ENCODE measurements at regions not wholly inside any gene's neighbourhood (a gene's known extent, or its start where the extent isn't known, plus 50 kb on each side); places are given as distances from the start of the nearest gene placed in this dataset.

- Histone ChIP-seq H3K27me3 (ENCODE audit: control insufficient read depth, insufficient read depth, low read length) (no peaks in the 10 kb centered on the region), H3K4me3 (ENCODE audit: low read depth, low read length) (no peak overlapping the region), H3K36me3 (ENCODE audit: control insufficient read depth, insufficient read depth, low read length) (no peaks in the 10 kb centered on the region)
- no peak for DNase-seq (ENCODE audit: low read depth)
- TF ChIP-seq CTCF (IDR thresholded peaks at IDR 0.05; ENCODE audit: insufficient read depth, low read length, poor library complexity, severe bottlenecking): no peak
These were observed 193.1 kb downstream of the TMEM114 start for GRCh38 chr16:8397223-8397622.

- Histone ChIP-seq H3K4me3 (ENCODE audit: low read depth, low read length) (no peak overlapping the region), H3K27me3 (ENCODE audit: control insufficient read depth, insufficient read depth, low read length) (no peaks in the 10 kb centered on the region), H3K36me3 (ENCODE audit: control insufficient read depth, insufficient read depth, low read length) (no peaks in the 10 kb centered on the region)
- no peak for DNase-seq (ENCODE audit: low read depth)
- no peak for TF ChIP-seq CTCF (IDR thresholded peaks at IDR 0.05; ENCODE audit: insufficient read depth, low read length, poor library complexity, severe bottlenecking)
These were observed 193.8 kb downstream of the TMEM114 start for GRCh38 chr16:8396463-8396862.

GRCh38 chr16:8391257-8391656 is 199.1 kb downstream of the TMEM114 start:
- H3K4me3 ChIP-seq (ENCODE audit: low read depth, low read length): no peak overlapping the region
- no peak for DNase-seq (ENCODE audit: low read depth)
- H3K36me3 ChIP-seq (ENCODE audit: control insufficient read depth, insufficient read depth, low read length): no peaks in the 10 kb centered on the region
- no peaks in the 10 kb centered on the region for H3K27me3 ChIP-seq (ENCODE audit: control insufficient read depth, insufficient read depth, low read length)
- TF ChIP-seq CTCF (IDR thresholded peaks at IDR 0.05; ENCODE audit: insufficient read depth, low read length, poor library complexity, severe bottlenecking): no peak

- no peak for DNase-seq (ENCODE audit: low read depth)
- no peak overlapping the region for H3K4me3 ChIP-seq (ENCODE audit: low read depth, low read length)
- TF ChIP-seq CTCF (IDR thresholded peaks at IDR 0.05; ENCODE audit: insufficient read depth, low read length, poor library complexity, severe bottlenecking): no peak
- no peaks in the 10 kb centered on the region for H3K36me3 ChIP-seq (ENCODE audit: control insufficient read depth, insufficient read depth, low read length)
- H3K27me3 ChIP-seq (ENCODE audit: control insufficient read depth, insufficient read depth, low read length): no peaks in the 10 kb centered on the region
These were observed 201.6 kb downstream of the TMEM114 start for GRCh38 chr16:8388684-8389083.

GRCh38 chr16:8381814-8382213 is 208.5 kb downstream of the TMEM114 start:
- no peak for TF ChIP-seq CTCF (IDR thresholded peaks at IDR 0.05; ENCODE audit: insufficient read depth, low read length, poor library complexity, severe bottlenecking)
- no peaks in the 10 kb centered on the region for H3K36me3 ChIP-seq (ENCODE audit: control insufficient read depth, insufficient read depth, low read length)
- no peak for DNase-seq (ENCODE audit: low read depth)
- no peak overlapping the region for H3K4me3 ChIP-seq (ENCODE audit: low read depth, low read length)
- no peaks in the 10 kb centered on the region for H3K27me3 ChIP-seq (ENCODE audit: control insufficient read depth, insufficient read depth, low read length)

GRCh38 chr16:8380311-8380710 is 210.0 kb downstream of the TMEM114 start:
- Histone ChIP-seq H3K4me3 (ENCODE audit: low read depth, low read length) (no peak overlapping the region), H3K27me3 (ENCODE audit: control insufficient read depth, insufficient read depth, low read length) (no peaks in the 10 kb centered on the region), H3K36me3 (ENCODE audit: control insufficient read depth, insufficient read depth, low read length) (no peaks in the 10 kb centered on the region)
- no peak for DNase-seq (ENCODE audit: low read depth)
- no peak for TF ChIP-seq CTCF (IDR thresholded peaks at IDR 0.05; ENCODE audit: insufficient read depth, low read length, poor library complexity, severe bottlenecking)
